ENCODE measurements at regions not wholly inside any gene's neighbourhood (a gene's known extent, or its start where the extent isn't known, plus 50 kb on each side); places are given as distances from the start of the nearest gene placed in this dataset.

DNA sequence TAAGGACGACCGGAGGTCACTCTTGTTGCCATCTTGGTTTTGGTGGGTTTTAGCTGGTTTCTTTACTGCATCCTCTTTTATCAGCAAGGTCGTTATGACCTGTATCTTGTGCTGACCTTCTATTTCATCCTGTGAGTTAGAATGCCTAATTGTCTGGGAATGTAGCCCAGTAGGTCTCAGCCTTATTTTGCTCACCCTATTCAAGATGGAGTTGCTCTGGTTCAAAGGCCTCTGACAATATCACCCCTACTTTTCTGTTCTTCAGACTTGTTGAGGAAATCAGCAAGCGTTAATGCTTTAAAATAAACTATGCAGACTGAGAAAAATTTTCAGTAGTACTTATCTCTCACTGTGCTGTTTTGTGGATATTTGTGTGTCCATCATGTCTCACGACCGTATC is 92.6 kb downstream of the MTRR start:
- TF ChIP-seq, protein P1, sequence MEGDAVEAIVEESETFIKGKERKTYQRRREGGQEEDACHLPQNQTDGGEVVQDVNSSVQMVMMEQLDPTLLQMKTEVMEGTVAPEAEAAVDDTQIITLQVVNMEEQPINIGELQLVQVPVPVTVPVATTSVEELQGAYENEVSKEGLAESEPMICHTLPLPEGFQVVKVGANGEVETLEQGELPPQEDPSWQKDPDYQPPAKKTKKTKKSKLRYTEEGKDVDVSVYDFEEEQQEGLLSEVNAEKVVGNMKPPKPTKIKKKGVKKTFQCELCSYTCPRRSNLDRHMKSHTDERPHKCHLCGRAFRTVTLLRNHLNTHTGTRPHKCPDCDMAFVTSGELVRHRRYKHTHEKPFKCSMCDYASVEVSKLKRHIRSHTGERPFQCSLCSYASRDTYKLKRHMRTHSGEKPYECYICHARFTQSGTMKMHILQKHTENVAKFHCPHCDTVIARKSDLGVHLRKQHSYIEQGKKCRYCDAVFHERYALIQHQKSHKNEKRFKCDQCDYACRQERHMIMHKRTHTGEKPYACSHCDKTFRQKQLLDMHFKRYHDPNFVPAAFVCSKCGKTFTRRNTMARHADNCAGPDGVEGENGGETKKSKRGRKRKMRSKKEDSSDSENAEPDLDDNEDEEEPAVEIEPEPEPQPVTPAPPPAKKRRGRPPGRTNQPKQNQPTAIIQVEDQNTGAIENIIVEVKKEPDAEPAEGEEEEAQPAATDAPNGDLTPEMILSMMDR (IDR thresholded peaks at IDR 0.05; ENCODE audit: low read depth, low read length), result no peak
- TF ChIP-seq EZH2phosphoT487 (IDR thresholded peaks at IDR 0.05; ENCODE audit: low read depth), result no peak
